HUES48 (cell line): ENCODE measurements at regions not wholly inside any gene's neighbourhood (a gene's known extent, or its start where the extent isn't known, plus 50 kb on each side); places are given as distances from the start of the nearest gene placed in this dataset.
"Not testable (repeated sequence)": the region's sequence is repeated elsewhere in the genome, so short reads cannot be mapped to it uniquely, and the experiment has no call there.

Experiments
- H3K27ac ChIP-seq: one replicate; pipeline ENCODE4 v1.7.0; 2013; ENCODE audit warnings: low read depth, low read length, inconsistent platforms
- H3K27me3 ChIP-seq: 2 replicates; pipeline ENCODE4 v1.6.1; 2013; ENCODE audit warnings: mild to moderate bottlenecking, low read length; ENCODE audit not compliant: control insufficient read depth, insufficient read depth
- H3K36me3 ChIP-seq: 2 replicates; pipeline ENCODE4 v1.6.1; 2013; ENCODE audit warnings: low read length; ENCODE audit not compliant: control insufficient read depth, insufficient read depth
- H3K4me1 ChIP-seq: 2 replicates; pipeline ENCODE4 v1.6.1; 2013; ENCODE audit warnings: mild to moderate bottlenecking, low read length; ENCODE audit not compliant: control insufficient read depth, insufficient read depth
- H3K4me3 ChIP-seq: 2 replicates; pipeline ENCODE4 v1.5.1; 2013; ENCODE audit warnings: mild to moderate bottlenecking, low read depth, low read length
- H3K9ac ChIP-seq: 2 replicates; pipeline ENCODE4 v1.6.1; 2013; ENCODE audit warnings: mild to moderate bottlenecking, low read depth, low read length, moderate library complexity
- H3K9me3 ChIP-seq: 2 replicates; pipeline ENCODE4 v1.6.1; 2013; ENCODE audit warnings: low read length; ENCODE audit not compliant: control insufficient read depth, insufficient read depth

GRCh38 chr22:44639891-44640617 is 62.0 kb upstream of the PRR5 start:
- no peak overlapping the region for H3K27ac ChIP-seq
- no peak overlapping the region for H3K9ac ChIP-seq
- no peaks in the 10 kb centered on the region for H3K27me3 ChIP-seq
- no peak overlapping the region for H3K4me3 ChIP-seq
- no peaks in the 10 kb centered on the region for H3K36me3 ChIP-seq
- H3K4me1 ChIP-seq = no peaks in the 10 kb centered on the region
- no peaks in the 10 kb centered on the region for H3K9me3 ChIP-seq

- H3K4me3 ChIP-seq = no peak overlapping the region
- H3K36me3 ChIP-seq = no peaks in the 10 kb centered on the region
- no peak overlapping the region for H3K27ac ChIP-seq
- H3K9ac ChIP-seq = no peak overlapping the region
- H3K27me3 ChIP-seq = no peaks in the 10 kb centered on the region
- no peaks in the 10 kb centered on the region for H3K4me1 ChIP-seq
- no peaks in the 10 kb centered on the region for H3K9me3 ChIP-seq
Measured at GRCh38 chr22:44638971-44639760, 62.8 kb upstream of the PRR5 start.

GRCh38 chr22:44636502-44637206 is 65.3 kb upstream of the PRR5 start:
- H3K4me1 ChIP-seq, H3K4me3 ChIP-seq, H3K9ac ChIP-seq, H3K27ac ChIP-seq, H3K27me3 ChIP-seq, H3K9me3 ChIP-seq, H3K36me3 ChIP-seq: not testable (repeated sequence)

GRCh38 chr22:44635567-44635966 is 66.4 kb upstream of the PRR5 start:
- H3K27ac ChIP-seq, H3K9me3 ChIP-seq, H3K4me3 ChIP-seq, H3K4me1 ChIP-seq, H3K9ac ChIP-seq, H3K36me3 ChIP-seq: not testable (repeated sequence)
- H3K27me3 ChIP-seq = peaks cover 12% of the 10 kb centered on the region

- Histone ChIP-seq H3K27ac (no peak overlapping the region), H3K36me3 (no peaks in the 10 kb centered on the region), H3K27me3 (peaks cover 21% of the 10 kb centered on the region), H3K9me3 (no peaks in the 10 kb centered on the region; the same call in 1 of the 2 replicates), H3K4me1 (no peaks in the 10 kb centered on the region), H3K4me3 (no peak overlapping the region), H3K9ac (no peak overlapping the region)
Measured at GRCh38 chr22:44634426-44635321, 67.3 kb upstream of the PRR5 start.

GRCh38 chr22:44633647-44634046 is 68.4 kb upstream of the PRR5 start:
- Histone ChIP-seq H3K4me1 (no peaks in the 10 kb centered on the region), H3K9me3 (no peaks in the 10 kb centered on the region; the same call in 1 of the 2 replicates), H3K4me3 (no peak overlapping the region), H3K27me3 (peaks cover 32% of the 10 kb centered on the region), H3K36me3 (no peaks in the 10 kb centered on the region), H3K27ac (no peak overlapping the region), H3K9ac (no peak overlapping the region)

- Histone ChIP-seq H3K9ac (no peak overlapping the region), H3K36me3 (no peaks in the 10 kb centered on the region), H3K27me3 (peaks cover 40% of the 10 kb centered on the region), H3K4me1 (no peaks in the 10 kb centered on the region), H3K9me3 (no peaks in the 10 kb centered on the region; the same call in 1 of the 2 replicates), H3K27ac (no peak overlapping the region), H3K4me3 (no peak overlapping the region)
Measured at GRCh38 chr22:44632541-44633396, 69.2 kb upstream of the PRR5 start.

GRCh38 chr22:44630826-44631225 is 71.2 kb upstream of the PRR5 start:
- Histone ChIP-seq H3K4me3 (no peak overlapping the region), H3K9me3 (no peaks in the 10 kb centered on the region; the same call in 1 of the 2 replicates), H3K9ac (no peak overlapping the region), H3K4me1 (no peaks in the 10 kb centered on the region), H3K27me3 (peaks cover 59% of the 10 kb centered on the region), H3K27ac (no peak overlapping the region), H3K36me3 (no peaks in the 10 kb centered on the region)

GRCh38 chr22:44628835-44629234 is 73.2 kb upstream of the PRR5 start:
- Histone ChIP-seq H3K9ac (no peak overlapping the region), H3K27me3 (peaks cover 78% of the 10 kb centered on the region), H3K9me3 (no peaks in the 10 kb centered on the region; the same call in 1 of the 2 replicates), H3K27ac (no peak overlapping the region), H3K4me3 (no peak overlapping the region), H3K4me1 (no peaks in the 10 kb centered on the region), H3K36me3 (no peaks in the 10 kb centered on the region)

GRCh38 chr22:44628273-44628672 is 73.7 kb upstream of the PRR5 start:
- Histone ChIP-seq H3K9me3 (no peaks in the 10 kb centered on the region; the same call in 1 of the 2 replicates), H3K4me3 (no peak overlapping the region), H3K27me3 (peaks cover 80% of the 10 kb centered on the region), H3K9ac (no peak overlapping the region), H3K36me3 (no peaks in the 10 kb centered on the region), H3K4me1 (no peaks in the 10 kb centered on the region), H3K27ac (no peak overlapping the region)
